ENCODE measurements at regions not wholly inside any gene's neighbourhood (a gene's known extent, or its start where the extent isn't known, plus 50 kb on each side); places are given as distances from the start of the nearest gene placed in this dataset.

- TF ChIP-seq YY1 (IDR thresholded peaks at IDR 0.05; ENCODE audit: low read depth) = no peak
- no peak for TF ChIP-seq RAD21 (IDR thresholded peaks at IDR 0.05; ENCODE audit: low read depth)
- no peak for TF ChIP-seq FOXM1 (IDR thresholded peaks at IDR 0.05; ENCODE audit: borderline replicate concordance, low read depth)
- TF ChIP-seq REST (IDR thresholded peaks at IDR 0.05; ENCODE audit: low read depth) = no peak
- no peak for TF ChIP-seq TEAD4 (IDR thresholded peaks at IDR 0.05)
- no peak for TF ChIP-seq ZBTB7A (IDR thresholded peaks at IDR 0.05; ENCODE audit: low read depth)
- no peak for TF ChIP-seq TCF12 (IDR thresholded peaks at IDR 0.05; ENCODE audit: low read depth)
- TF ChIP-seq EP300 (IDR thresholded peaks at IDR 0.05; ENCODE audit: borderline replicate concordance) = no peak
- TF ChIP-seq CEBPB (IDR thresholded peaks at IDR 0.05) = no peak
- TF ChIP-seq TAF1 (IDR thresholded peaks at IDR 0.05; ENCODE audit: low read depth) = no peak
- TF ChIP-seq USF1 (IDR thresholded peaks at IDR 0.05) = no peak
- TF ChIP-seq CREB1 (IDR thresholded peaks at IDR 0.05; ENCODE audit: low read depth) = no peak
Measured at GRCh38 chr16:65202461-65202860, 80.6 kb upstream of the CDH11 start.

- TF ChIP-seq CREB1 (IDR thresholded peaks at IDR 0.05; ENCODE audit: low read depth) (no peak), MAX (IDR thresholded peaks at IDR 0.05) (no peak), CEBPB (IDR thresholded peaks at IDR 0.05) (no peak), USF1 (IDR thresholded peaks at IDR 0.05) (no peak), FOXM1 (IDR thresholded peaks at IDR 0.05; ENCODE audit: borderline replicate concordance, low read depth) (no peak), RAD21 (IDR thresholded peaks at IDR 0.05; ENCODE audit: low read depth) (no peak)
Measured at GRCh38 chr16:65201511-65201910, 79.6 kb upstream of the CDH11 start.

GRCh38 chr16:65200857-65201256 is 79.0 kb upstream of the CDH11 start:
- TF ChIP-seq REST (IDR thresholded peaks at IDR 0.05; ENCODE audit: low read depth) (no peak), EGR1 (IDR thresholded peaks at IDR 0.05) (no peak), CREB1 (IDR thresholded peaks at IDR 0.05; ENCODE audit: low read depth) (no peak), MAX (IDR thresholded peaks at IDR 0.05) (no peak), CEBPB (IDR thresholded peaks at IDR 0.05) (no peak), USF1 (IDR thresholded peaks at IDR 0.05) (no peak), TEAD4 (IDR thresholded peaks at IDR 0.05) (no peak), YY1 (IDR thresholded peaks at IDR 0.05; ENCODE audit: low read depth) (no peak), NFIC (IDR thresholded peaks at IDR 0.05) (no peak), RAD21 (IDR thresholded peaks at IDR 0.05; ENCODE audit: low read depth) (no peak), EP300 (IDR thresholded peaks at IDR 0.05; ENCODE audit: borderline replicate concordance) (no peak), TAF1 (IDR thresholded peaks at IDR 0.05; ENCODE audit: low read depth) (no peak), FOXM1 (IDR thresholded peaks at IDR 0.05; ENCODE audit: borderline replicate concordance, low read depth) (no peak), ZBTB7A (IDR thresholded peaks at IDR 0.05; ENCODE audit: low read depth) (no peak)

GRCh38 chr16:65200156-65200773 is 78.4 kb upstream of the CDH11 start:
- TF ChIP-seq RAD21 (IDR thresholded peaks at IDR 0.05; ENCODE audit: low read depth) (no peak), TCF12 (IDR thresholded peaks at IDR 0.05; ENCODE audit: low read depth) (no peak), NFIC (IDR thresholded peaks at IDR 0.05) (no peak), MAX (IDR thresholded peaks at IDR 0.05) (no peak), EGR1 (IDR thresholded peaks at IDR 0.05) (no peak), FOXM1 (IDR thresholded peaks at IDR 0.05; ENCODE audit: borderline replicate concordance, low read depth) (no peak), TAF1 (IDR thresholded peaks at IDR 0.05; ENCODE audit: low read depth) (no peak), CREB1 (IDR thresholded peaks at IDR 0.05; ENCODE audit: low read depth) (no peak), YY1 (IDR thresholded peaks at IDR 0.05; ENCODE audit: low read depth) (no peak), REST (IDR thresholded peaks at IDR 0.05; ENCODE audit: low read depth) (no peak), EP300 (IDR thresholded peaks at IDR 0.05; ENCODE audit: borderline replicate concordance) (no peak), ZBTB7A (IDR thresholded peaks at IDR 0.05; ENCODE audit: low read depth) (no peak), CEBPB (IDR thresholded peaks at IDR 0.05) (no peak), USF1 (IDR thresholded peaks at IDR 0.05) (no peak), TEAD4 (IDR thresholded peaks at IDR 0.05) (no peak)

Measured in Ishikawa (cell line).